Colonic mucosa (tissue), 4 donors: ENCODE measurements at regions not wholly inside any gene's neighbourhood (a gene's known extent, or its start where the extent isn't known, plus 50 kb on each side); places are given as distances from the start of the nearest gene placed in this dataset.
"Not testable (repeated sequence)": the region's sequence is repeated elsewhere in the genome, so short reads cannot be mapped to it uniquely, and the experiment has no call there.

ENCODE experiments used
- DNase-seq: peaks from one replicate; pipeline ENCODE4 v3.0.0-alpha.2; 2020
- H3K27ac ChIP-seq: fragments of 200-600 bp; one replicate; pipeline ENCODE4 v1.8.0; 2021
- H3K27me3 ChIP-seq: fragments of 200-600 bp; one replicate; pipeline ENCODE4 v1.8.0; 2021
- H3K36me3 ChIP-seq: fragments of 200-600 bp; one replicate; pipeline ENCODE4 v1.8.0; 2021
- H3K4me1 ChIP-seq: fragments of 200-600 bp; one replicate; pipeline ENCODE4 v1.8.0; 2021; ENCODE audit warnings: mild to moderate bottlenecking
- H3K4me3 ChIP-seq: fragments of 200-600 bp; one replicate; pipeline ENCODE4 v1.8.0; 2021
- H3K9ac ChIP-seq, 2 donors: one replicate each; pipeline ENCODE4 v1.7.0; 2013; ENCODE audit warnings: control low read depth in 2 of 2, low read depth in 2 of 2, low read length in 2 of 2
- H3K9me3 ChIP-seq: fragments of 200-600 bp; one replicate; pipeline ENCODE4 v1.8.0; 2021
- intact Hi-C: fragments of 100-400 bp; cut with DNase I; formaldehyde crosslinking; loops from one replicate; pipeline ENCODE4 v1.14.1; 2022
- TF ChIP-seq, protein P1 (sequence below): fragments of 200-600 bp; IDR thresholded peaks from one replicate; pipeline ENCODE4 v1.8.0; 2022; ENCODE audit warnings: antibody characterized with exemption, mild to moderate bottlenecking
- donor health status: healthy.
- donor health status: DM: no; HTN: no; CAD: no.
- donor health status: DM: no; HTN: no; CAD: no.

DNA sequence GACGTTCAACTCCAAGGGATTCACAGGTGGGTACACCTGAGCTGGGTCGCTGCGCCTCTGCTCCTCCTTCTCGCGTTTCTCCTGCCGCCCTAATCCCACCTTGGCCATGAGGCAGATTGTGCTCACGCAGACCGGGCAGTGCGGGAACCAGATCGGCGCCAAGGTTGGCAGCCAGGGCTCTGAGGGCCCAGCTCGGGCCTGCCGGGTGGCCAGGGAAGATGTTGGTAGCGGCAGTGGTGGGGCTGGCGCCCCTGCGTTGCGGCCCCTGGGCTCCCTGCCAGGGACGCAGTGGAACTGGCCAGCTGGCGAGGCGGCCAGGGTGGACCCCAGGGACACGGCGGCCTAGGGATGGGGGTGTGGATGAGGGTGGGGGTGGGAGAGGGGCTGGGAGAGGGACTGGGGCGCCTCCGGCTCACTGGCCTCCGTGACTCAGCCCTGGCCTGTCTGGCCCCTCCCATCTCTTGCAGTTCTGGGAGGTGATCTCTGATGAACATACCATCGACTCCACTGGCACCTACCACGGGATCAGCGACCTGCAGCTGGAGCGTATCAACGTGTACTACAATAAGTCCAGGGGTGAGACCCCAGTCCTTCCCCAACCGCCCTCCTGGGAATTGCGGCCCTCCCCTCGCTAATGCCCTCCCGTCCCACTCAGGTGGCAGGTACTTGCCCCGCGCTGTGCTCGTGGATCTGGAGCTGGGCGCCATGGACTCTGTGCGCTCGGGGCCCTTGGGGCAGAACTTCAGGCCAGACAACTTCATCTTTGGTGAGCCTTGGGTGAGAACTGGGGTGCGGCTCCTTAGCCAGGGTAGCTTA lies 114.9 kb upstream of the ALG10B start:
- Histone ChIP-seq H3K27me3 (no peaks in the 10 kb centered on the region), H3K27ac (no peak overlapping the region), H3K4me1 (no peaks in the 10 kb centered on the region), H3K4me3 (no peak overlapping the region), H3K36me3 (no peaks in the 10 kb centered on the region), H3K9ac (no peak overlapping the region), H3K9me3 (no peaks in the 10 kb centered on the region)
- intact Hi-C loops = no loop called here
- no peak for DNase-seq
- TF ChIP-seq, protein P1, sequence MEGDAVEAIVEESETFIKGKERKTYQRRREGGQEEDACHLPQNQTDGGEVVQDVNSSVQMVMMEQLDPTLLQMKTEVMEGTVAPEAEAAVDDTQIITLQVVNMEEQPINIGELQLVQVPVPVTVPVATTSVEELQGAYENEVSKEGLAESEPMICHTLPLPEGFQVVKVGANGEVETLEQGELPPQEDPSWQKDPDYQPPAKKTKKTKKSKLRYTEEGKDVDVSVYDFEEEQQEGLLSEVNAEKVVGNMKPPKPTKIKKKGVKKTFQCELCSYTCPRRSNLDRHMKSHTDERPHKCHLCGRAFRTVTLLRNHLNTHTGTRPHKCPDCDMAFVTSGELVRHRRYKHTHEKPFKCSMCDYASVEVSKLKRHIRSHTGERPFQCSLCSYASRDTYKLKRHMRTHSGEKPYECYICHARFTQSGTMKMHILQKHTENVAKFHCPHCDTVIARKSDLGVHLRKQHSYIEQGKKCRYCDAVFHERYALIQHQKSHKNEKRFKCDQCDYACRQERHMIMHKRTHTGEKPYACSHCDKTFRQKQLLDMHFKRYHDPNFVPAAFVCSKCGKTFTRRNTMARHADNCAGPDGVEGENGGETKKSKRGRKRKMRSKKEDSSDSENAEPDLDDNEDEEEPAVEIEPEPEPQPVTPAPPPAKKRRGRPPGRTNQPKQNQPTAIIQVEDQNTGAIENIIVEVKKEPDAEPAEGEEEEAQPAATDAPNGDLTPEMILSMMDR = no peak

DNA sequence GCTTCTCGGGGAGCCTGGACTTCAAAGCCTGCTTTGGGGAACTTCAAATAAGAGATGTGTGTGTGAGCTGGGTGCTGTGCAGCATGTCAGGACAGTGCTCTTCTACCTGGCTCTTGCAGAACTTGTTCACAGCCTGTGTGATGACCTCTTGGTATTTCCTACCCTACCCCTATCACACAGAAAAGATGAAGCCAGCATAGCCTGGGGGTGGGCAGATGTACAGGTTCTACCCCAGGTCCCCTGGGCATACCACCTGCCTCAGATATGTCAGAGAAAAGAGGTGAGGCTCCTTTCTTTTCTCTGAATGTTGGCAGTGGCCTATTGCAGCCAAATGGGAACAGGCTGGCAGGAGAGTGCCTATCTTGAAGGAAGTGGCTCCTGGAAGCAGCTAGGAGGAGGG lies 111.7 kb upstream of the ALG10B start:
- H3K36me3 ChIP-seq = no peaks in the 10 kb centered on the region
- no peaks in the 10 kb centered on the region for H3K9me3 ChIP-seq
- H3K4me1 ChIP-seq = no peaks in the 10 kb centered on the region
- no peak overlapping the region for H3K9ac ChIP-seq
- intact Hi-C loops = no loop called here
- TF ChIP-seq, protein P1 = no peak
- DNase-seq = no peak
- no peak overlapping the region for H3K4me3 ChIP-seq
- H3K27ac ChIP-seq = no peak overlapping the region
- H3K27me3 ChIP-seq = no peaks in the 10 kb centered on the region

DNA sequence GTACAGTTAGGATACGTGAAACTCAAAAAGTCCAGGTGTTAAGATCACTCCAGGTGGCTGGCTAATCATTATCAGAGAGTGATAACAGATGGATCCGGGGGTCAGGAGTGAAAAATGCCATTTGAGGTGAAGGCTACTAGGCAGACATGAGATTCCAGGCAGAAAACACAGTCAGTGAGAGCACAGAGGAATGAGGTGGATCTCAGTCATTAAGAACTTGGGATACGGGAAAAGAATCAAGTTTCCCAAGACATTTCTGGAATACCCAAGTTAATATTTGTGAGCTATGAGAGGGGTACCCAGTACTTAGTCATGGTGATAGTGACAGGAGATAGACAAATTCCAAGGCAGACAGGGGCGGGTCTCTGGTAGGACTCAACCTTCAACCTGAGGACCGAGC lies 94.6 kb upstream of the ALG10B start:
- intact Hi-C loops = no loop called here
- Histone ChIP-seq H3K36me3 (no peaks in the 10 kb centered on the region), H3K4me3 (no peak overlapping the region), H3K27me3 (no peaks in the 10 kb centered on the region), H3K4me1 (no peaks in the 10 kb centered on the region), H3K9me3 (no peaks in the 10 kb centered on the region), H3K27ac (no peak overlapping the region), H3K9ac (no peak overlapping the region)
- no peak for DNase-seq
- TF ChIP-seq, protein P1 = no peak

DNA sequence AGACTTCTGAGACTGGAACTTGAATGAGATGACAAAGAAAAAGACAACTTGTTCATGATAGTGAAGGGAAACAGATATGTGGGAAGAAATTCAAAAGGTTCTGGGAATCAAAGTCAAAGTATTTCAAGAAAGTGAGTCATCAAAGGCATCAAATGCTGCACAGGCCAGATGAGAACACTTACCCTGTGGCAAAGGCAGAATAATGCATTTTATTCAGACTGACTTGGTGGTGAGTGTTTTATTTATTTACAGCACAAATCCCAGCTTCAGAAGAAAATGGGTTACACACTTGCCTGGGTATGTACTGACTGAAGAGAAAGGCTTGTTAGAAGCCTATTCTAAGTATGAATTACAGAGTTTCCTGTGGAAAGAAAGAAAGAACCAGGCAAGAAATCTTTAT lies 78.2 kb upstream of the ALG10B start:
- H3K4me1 ChIP-seq, H3K9me3 ChIP-seq, intact Hi-C loops, H3K4me3 ChIP-seq, H3K27me3 ChIP-seq, DNase-seq, H3K9ac ChIP-seq, H3K36me3 ChIP-seq, H3K27ac ChIP-seq: not testable (repeated sequence)

DNA sequence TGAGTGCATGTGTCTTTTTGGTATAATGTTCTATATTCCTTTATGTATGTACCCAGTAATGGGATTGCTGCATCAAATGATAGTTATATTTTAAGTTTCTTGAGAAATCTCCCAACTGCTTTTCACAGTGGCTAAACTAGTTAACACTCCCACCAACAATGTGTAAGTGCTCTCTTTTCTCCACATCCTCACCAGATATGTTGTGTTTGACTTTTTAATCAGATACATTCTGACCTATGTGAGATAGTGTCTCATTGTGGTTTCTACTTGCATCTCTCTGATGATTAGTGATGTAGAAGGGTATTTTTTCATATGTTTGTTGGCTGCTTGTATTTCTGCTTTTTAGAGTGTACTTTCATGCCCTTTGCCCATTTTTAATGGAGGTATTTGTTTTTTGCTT lies 62.8 kb upstream of the ALG10B start:
- Histone ChIP-seq H3K4me3 (no peak overlapping the region), H3K36me3 (no peaks in the 10 kb centered on the region), H3K9ac (no peak overlapping the region), H3K4me1 (no peaks in the 10 kb centered on the region), H3K27me3 (no peaks in the 10 kb centered on the region), H3K9me3 (no peaks in the 10 kb centered on the region), H3K27ac (no peak overlapping the region)
- no peak for DNase-seq
- intact Hi-C loops = no loop called here
- TF ChIP-seq, protein P1 = no peak

DNA sequence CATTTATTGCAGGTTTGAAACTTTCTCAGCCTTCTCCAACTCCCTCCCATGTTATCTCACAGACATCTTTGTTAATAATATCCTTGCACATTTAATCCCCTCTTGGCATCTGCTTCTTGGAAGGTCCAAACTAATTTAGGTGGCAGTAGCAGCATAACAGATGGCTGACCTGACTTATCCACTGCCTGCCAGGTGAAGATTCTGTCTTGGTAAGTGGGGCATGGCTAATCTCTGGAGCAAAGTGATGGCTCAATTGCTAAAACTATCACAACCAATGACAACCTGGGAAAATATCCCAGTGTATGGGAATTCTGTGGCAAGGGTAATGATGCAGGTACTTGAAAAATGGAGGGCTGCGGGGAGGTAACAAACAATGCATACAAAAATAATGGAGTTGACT lies 58.2 kb upstream of the ALG10B start:
- TF ChIP-seq, protein P1 = no peak
- Histone ChIP-seq H3K9ac (no peak overlapping the region), H3K27ac (no peak overlapping the region), H3K4me3 (no peak overlapping the region), H3K9me3 (no peaks in the 10 kb centered on the region), H3K36me3 (no peaks in the 10 kb centered on the region), H3K4me1 (no peaks in the 10 kb centered on the region), H3K27me3 (no peaks in the 10 kb centered on the region)
- intact Hi-C loops = no loop called here
- no peak for DNase-seq
